Ishikawa (cell line): ENCODE measurements at regions not wholly inside any gene's neighbourhood (a gene's known extent, or its start where the extent isn't known, plus 50 kb on each side); places are given as distances from the start of the nearest gene placed in this dataset.

ENCODE experiments used
- EP300 ChIP-seq: IDR thresholded peaks from 2 replicates; pipeline ENCODE4 v1.6.1; 2012; ENCODE audit warnings: borderline replicate concordance
- TF ChIP-seq, protein P1 (sequence below): IDR thresholded peaks from 2 replicates; pipeline ENCODE4 v1.6.1; 2012

GRCh38 chr4:181643466-181643865, 599.7 kb upstream of the TENM3 start:
- TF ChIP-seq, protein P1, sequence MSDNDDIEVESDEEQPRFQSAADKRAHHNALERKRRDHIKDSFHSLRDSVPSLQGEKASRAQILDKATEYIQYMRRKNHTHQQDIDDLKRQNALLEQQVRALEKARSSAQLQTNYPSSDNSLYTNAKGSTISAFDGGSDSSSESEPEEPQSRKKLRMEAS = no peak
- no peak for TF ChIP-seq EP300
